Limb (tissue), 2 donors: ENCODE measurements at regions not wholly inside any gene's neighbourhood (a gene's known extent, or its start where the extent isn't known, plus 50 kb on each side); places are given as distances from the start of the nearest gene placed in this dataset.
A peak's percentile ranks its signal among the peaks of the same experiment; 100 is the strongest.

Source experiments
- DNase-seq, 2 donors: peaks; one replicate each; pipeline ENCODE4 v3.0.0-alpha.2; 2016; ENCODE audit errors: extremely low spot score in 2 of 2

GRCh38 chr10:131686781-131687420, 213.9 kb upstream of the PPP2R2D start:
- no peak for DNase-seq

GRCh38 chr10:131688304-131688703, 212.5 kb upstream of the PPP2R2D start:
- DNase-seq = no peak

- no peak for DNase-seq
These were observed 211.8 kb upstream of the PPP2R2D start for GRCh38 chr10:131689016-131689415.

- no peak for DNase-seq
These were observed 211.3 kb upstream of the PPP2R2D start for GRCh38 chr10:131689486-131689885.

- no peak for DNase-seq
These were observed 210.7 kb upstream of the PPP2R2D start for GRCh38 chr10:131689954-131690757.

- no peak for DNase-seq
These were observed 210.0 kb upstream of the PPP2R2D start for GRCh38 chr10:131690805-131691239.

GRCh38 chr10:131691481-131692090, 209.2 kb upstream of the PPP2R2D start:
- DNase-seq = no peak

- DNase-seq = no peak
These were observed 208.6 kb upstream of the PPP2R2D start for GRCh38 chr10:131692176-131692575.

GRCh38 chr10:131692686-131693334, 208.0 kb upstream of the PPP2R2D start:
- no peak for DNase-seq

GRCh38 chr10:131693766-131694165, 207.0 kb upstream of the PPP2R2D start:
- DNase-seq = peak in 1 of 2 donors; percentile 13

GRCh38 chr10:131694168-131694780, 206.5 kb upstream of the PPP2R2D start:
- peak in 1 of 2 donors; percentile 6 for DNase-seq

GRCh38 chr10:131694781-131695495, 205.9 kb upstream of the PPP2R2D start:
- no peak for DNase-seq

- DNase-seq = peak in 1 of 2 donors; percentile 5
These were observed 205.2 kb upstream of the PPP2R2D start for GRCh38 chr10:131695496-131696165.

- DNase-seq = peak in 1 of 2 donors; percentile 24
These were observed 203.2 kb upstream of the PPP2R2D start for GRCh38 chr10:131697476-131698128.

- DNase-seq = no peak
These were observed 202.6 kb upstream of the PPP2R2D start for GRCh38 chr10:131698232-131698631.

GRCh38 chr10:131698986-131699385, 201.8 kb upstream of the PPP2R2D start:
- peak in 1 of 2 donors; percentile 7 for DNase-seq

- peak in 1 of 2 donors; percentile 15 for DNase-seq
These were observed 200.8 kb upstream of the PPP2R2D start for GRCh38 chr10:131700032-131700431.

- DNase-seq = peak in 1 of 2 donors; percentile 24
These were observed 200.3 kb upstream of the PPP2R2D start for GRCh38 chr10:131700506-131700905.

GRCh38 chr10:131701131-131701947, 199.5 kb upstream of the PPP2R2D start:
- peak in 1 of 2 donors; percentile 16 for DNase-seq
